Forelimb muscle (tissue), 1 donor: ENCODE measurements at regions not wholly inside any gene's neighbourhood (a gene's known extent, or its start where the extent isn't known, plus 50 kb on each side); places are given as distances from the start of the nearest gene placed in this dataset.

Experiments used
- DNase-seq: peaks from one replicate; pipeline ENCODE4 v3.0.0-alpha.2; 2013; ENCODE audit warnings: low read depth

GRCh38 chr22:47445716-47446290, 683.4 kb downstream of the TBC1D22A start:
- no peak for DNase-seq

- no peak for DNase-seq
Measured at GRCh38 chr22:47445212-47445611, 682.8 kb downstream of the TBC1D22A start.

GRCh38 chr22:47444746-47445065, 682.3 kb downstream of the TBC1D22A start:
- no peak for DNase-seq

- no peak for DNase-seq
Measured at GRCh38 chr22:47443836-47444745, 681.6 kb downstream of the TBC1D22A start.

GRCh38 chr22:47442821-47443220, 680.4 kb downstream of the TBC1D22A start:
- DNase-seq = no peak

- no peak for DNase-seq
Measured at GRCh38 chr22:47439643-47440265, 677.3 kb downstream of the TBC1D22A start.

GRCh38 chr22:47437636-47438035, 675.2 kb downstream of the TBC1D22A start:
- no peak for DNase-seq

GRCh38 chr22:47437110-47437509, 674.7 kb downstream of the TBC1D22A start:
- no peak for DNase-seq

GRCh38 chr22:47435826-47436225, 673.4 kb downstream of the TBC1D22A start:
- DNase-seq = no peak

- no peak for DNase-seq
Measured at GRCh38 chr22:47435204-47435487, 672.7 kb downstream of the TBC1D22A start.

GRCh38 chr22:47434336-47435203, 672.1 kb downstream of the TBC1D22A start:
- DNase-seq = no peak

- DNase-seq = no peak
Measured at GRCh38 chr22:47433627-47434026, 671.2 kb downstream of the TBC1D22A start.

- DNase-seq = no peak
Measured at GRCh38 chr22:47432683-47433082, 670.2 kb downstream of the TBC1D22A start.

GRCh38 chr22:47423861-47424820, 661.7 kb downstream of the TBC1D22A start:
- no peak for DNase-seq

GRCh38 chr22:47423266-47423665, 660.8 kb downstream of the TBC1D22A start:
- no peak for DNase-seq

GRCh38 chr22:47422736-47423135, 660.3 kb downstream of the TBC1D22A start:
- no peak for DNase-seq

GRCh38 chr22:47421846-47422245, 659.4 kb downstream of the TBC1D22A start:
- DNase-seq = no peak

GRCh38 chr22:47420211-47420610, 657.8 kb downstream of the TBC1D22A start:
- no peak for DNase-seq

- no peak for DNase-seq
Measured at GRCh38 chr22:47419239-47419638, 656.8 kb downstream of the TBC1D22A start.

- no peak for DNase-seq
Measured at GRCh38 chr22:47417699-47418098, 655.2 kb downstream of the TBC1D22A start.

- no peak for DNase-seq
Measured at GRCh38 chr22:47411006-47411405, 648.6 kb downstream of the TBC1D22A start.
